ENCODE measurements at regions not wholly inside any gene's neighbourhood (a gene's known extent, or its start where the extent isn't known, plus 50 kb on each side); places are given as distances from the start of the nearest gene placed in this dataset.

GRCh38 chr5:73256462-73256861 is 83.5 kb downstream of the TMEM174 start:
- TF ChIP-seq CTCF (IDR thresholded peaks at IDR 0.05) (no peak), CBX8 (IDR thresholded peaks at IDR 0.05) (no peak), E2F6 (IDR thresholded peaks at IDR 0.05; ENCODE audit: borderline replicate concordance, low read depth) (no peak), REST (IDR thresholded peaks at IDR 0.05) (no peak), USF2 (IDR thresholded peaks at IDR 0.05) (no peak), EP300 (IDR thresholded peaks at IDR 0.05) (no peak), EHMT2 (IDR thresholded peaks at IDR 0.05; ENCODE audit: low read depth) (no peak), SMC3 (IDR thresholded peaks at IDR 0.05) (no peak), RAD21 (conservative IDR thresholded peaks at IDR 0.05 in 1 of 2, IDR thresholded peaks at IDR 0.05 in 1 of 2) (no peak), POLR2A (IDR thresholded peaks at IDR 0.05; ENCODE audit: low read length) (no peak), MAZ (IDR thresholded peaks at IDR 0.05; ENCODE audit: borderline replicate concordance, low read depth, low read length) (no peak), PHF8 (IDR thresholded peaks at IDR 0.05; ENCODE audit: borderline replicate concordance, low read depth) (no peak)

Data from A549 (cell line).